PFSK-1 (cell line): ENCODE measurements at regions not wholly inside any gene's neighbourhood (a gene's known extent, or its start where the extent isn't known, plus 50 kb on each side); places are given as distances from the start of the nearest gene placed in this dataset.

Experiments
- POLR2AphosphoS5 ChIP-seq: IDR thresholded peaks from 2 replicates; pipeline ENCODE4 v1.6.1; 2012; ENCODE audit warnings: low read depth, mild to moderate bottlenecking, control low read depth, low read length, moderate library complexity
- REST ChIP-seq, 2 experiments: IDR thresholded peaks; 2 replicates each; pipeline versions ENCODE4 v1.6.1 to v1.8.0; 2011 to 2012; ENCODE audit warnings: low read depth in 2 of 2, low read length in 2 of 2, control low read depth in 1 of 2, inconsistent platforms in 1 of 2, mild to moderate bottlenecking in 1 of 2, moderate library complexity in 1 of 2; ENCODE audit not compliant: insufficient read depth in 1 of 2
- SIN3A ChIP-seq: IDR thresholded peaks from 2 replicates; pipeline ENCODE4 v1.6.1; 2012; ENCODE audit warnings: mild to moderate bottlenecking, low read length, moderate library complexity, borderline replicate concordance; ENCODE audit not compliant: insufficient read depth
- TAF1 ChIP-seq: IDR thresholded peaks from 2 replicates; pipeline ENCODE4 v1.6.1; 2012; ENCODE audit warnings: low read length, control low read depth, borderline replicate concordance; ENCODE audit not compliant: insufficient read depth

GRCh38 chr6:101230866-101231265 lies 162.6 kb upstream of the GRIK2 start:
- TF ChIP-seq TAF1: no peak
- no peak for TF ChIP-seq REST (IDR thresholded peaks at IDR 0.05; ENCODE audit: insufficient read depth in 1 of 2, low read depth in 2 of 2, low read length in 2 of 2)
- TF ChIP-seq POLR2AphosphoS5: no peak
- no peak for TF ChIP-seq SIN3A
